ENCODE measurements at regions not wholly inside any gene's neighbourhood (a gene's known extent, or its start where the extent isn't known, plus 50 kb on each side); places are given as distances from the start of the nearest gene placed in this dataset.

- DNase-seq (ENCODE audit: low read depth), result no peak
- TF ChIP-seq, protein P1, sequence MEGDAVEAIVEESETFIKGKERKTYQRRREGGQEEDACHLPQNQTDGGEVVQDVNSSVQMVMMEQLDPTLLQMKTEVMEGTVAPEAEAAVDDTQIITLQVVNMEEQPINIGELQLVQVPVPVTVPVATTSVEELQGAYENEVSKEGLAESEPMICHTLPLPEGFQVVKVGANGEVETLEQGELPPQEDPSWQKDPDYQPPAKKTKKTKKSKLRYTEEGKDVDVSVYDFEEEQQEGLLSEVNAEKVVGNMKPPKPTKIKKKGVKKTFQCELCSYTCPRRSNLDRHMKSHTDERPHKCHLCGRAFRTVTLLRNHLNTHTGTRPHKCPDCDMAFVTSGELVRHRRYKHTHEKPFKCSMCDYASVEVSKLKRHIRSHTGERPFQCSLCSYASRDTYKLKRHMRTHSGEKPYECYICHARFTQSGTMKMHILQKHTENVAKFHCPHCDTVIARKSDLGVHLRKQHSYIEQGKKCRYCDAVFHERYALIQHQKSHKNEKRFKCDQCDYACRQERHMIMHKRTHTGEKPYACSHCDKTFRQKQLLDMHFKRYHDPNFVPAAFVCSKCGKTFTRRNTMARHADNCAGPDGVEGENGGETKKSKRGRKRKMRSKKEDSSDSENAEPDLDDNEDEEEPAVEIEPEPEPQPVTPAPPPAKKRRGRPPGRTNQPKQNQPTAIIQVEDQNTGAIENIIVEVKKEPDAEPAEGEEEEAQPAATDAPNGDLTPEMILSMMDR (IDR thresholded peaks at IDR 0.05; ENCODE audit: control insufficient read depth, extremely low read depth, insufficient read depth), result no peak
Observed at GRCh38 chr9:18163146-18163545, 310.8 kb upstream of the ADAMTSL1 start.

GRCh38 chr9:18167733-18168132 lies 306.2 kb upstream of the ADAMTSL1 start:
- H3K4me3 ChIP-seq (ENCODE audit: low read depth, low read length), result no peak overlapping the region
- DNase-seq (ENCODE audit: low read depth), result no peak
- TF ChIP-seq, protein P1 (IDR thresholded peaks at IDR 0.05; ENCODE audit: control insufficient read depth, extremely low read depth, insufficient read depth), result no peak

More at GRCh38 chr9:18163146-18163545, 310.8 kb upstream of the ADAMTSL1 start:
- H3K4me3 ChIP-seq (ENCODE audit: low read depth, low read length), result no peak overlapping the region

DNA sequence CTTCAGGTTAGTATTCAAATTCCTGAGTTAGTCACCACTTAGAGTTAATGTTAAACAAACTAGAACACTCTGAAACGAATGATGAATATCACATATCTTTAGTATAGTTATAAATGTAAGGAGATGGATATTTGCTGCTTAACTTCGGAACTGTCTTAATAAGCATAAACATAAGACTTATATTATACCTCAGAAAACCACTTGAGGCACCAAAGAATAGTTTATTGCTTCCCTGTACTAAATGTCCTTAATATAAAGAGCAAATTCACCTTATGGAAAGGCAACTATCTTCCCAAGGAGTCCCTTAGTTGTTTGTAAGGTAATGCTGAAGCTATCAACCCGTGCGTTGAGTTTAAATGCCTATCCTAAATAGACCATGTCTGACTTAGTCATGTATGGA lies 300.0 kb upstream of the ADAMTSL1 start:
- no peak for DNase-seq (ENCODE audit: low read depth)
- TF ChIP-seq, protein P1 (IDR thresholded peaks at IDR 0.05; ENCODE audit: control insufficient read depth, extremely low read depth, insufficient read depth), result 0 out of 2 replicates have a peak, but pooled peaks have one; percentile 11
- no peak overlapping the region for H3K4me3 ChIP-seq (ENCODE audit: low read depth, low read length)

- no peak overlapping the region for H3K4me3 ChIP-seq (ENCODE audit: low read depth, low read length)
- DNase-seq (ENCODE audit: low read depth), result no peak
- TF ChIP-seq, protein P1 (IDR thresholded peaks at IDR 0.05; ENCODE audit: control insufficient read depth, extremely low read depth, insufficient read depth), result no peak
Observed at GRCh38 chr9:18182636-18183035, 291.3 kb upstream of the ADAMTSL1 start.

DNA sequence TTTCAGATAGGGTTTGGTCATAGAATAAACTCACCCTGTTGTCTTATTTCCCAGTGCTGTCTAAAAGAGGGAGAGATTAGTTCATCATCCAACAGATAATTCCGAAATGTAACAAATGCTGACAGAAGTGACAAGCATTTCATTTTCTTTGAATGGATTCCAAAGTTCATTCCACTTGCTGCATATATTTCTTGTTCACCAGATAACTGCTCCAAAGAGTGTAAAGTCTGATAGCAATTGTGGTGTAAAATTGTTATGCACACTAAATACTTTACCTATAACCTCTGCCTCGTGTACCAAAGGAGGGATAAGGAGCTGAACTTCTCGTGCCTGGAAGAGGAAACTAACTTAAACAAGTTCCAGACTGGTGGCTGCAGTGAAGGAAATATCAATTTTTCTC lies 290.0 kb upstream of the ADAMTSL1 start:
- H3K4me3 ChIP-seq (ENCODE audit: low read depth, low read length), result no peak overlapping the region
- DNase-seq (ENCODE audit: low read depth), result no peak
- TF ChIP-seq, protein P1 (IDR thresholded peaks at IDR 0.05; ENCODE audit: control insufficient read depth, extremely low read depth, insufficient read depth), result no peak

DNA sequence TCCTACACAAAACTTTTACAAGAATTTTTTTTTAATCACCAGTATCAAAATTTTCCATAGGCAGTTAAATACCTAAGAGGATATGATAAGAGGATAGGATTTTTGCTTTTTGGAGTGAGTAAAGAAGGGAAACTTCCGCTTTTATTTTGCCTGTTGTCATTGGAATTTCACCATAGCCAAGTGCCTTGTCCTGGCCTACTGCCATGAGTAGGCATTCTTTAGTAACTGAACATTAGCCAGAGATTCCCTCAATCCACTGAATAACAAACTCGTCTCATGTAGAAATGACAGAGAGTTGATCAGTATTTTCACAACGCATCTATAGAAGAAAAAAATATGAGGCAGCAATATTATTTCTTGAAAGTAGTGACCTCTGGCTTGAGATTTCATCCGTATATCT lies 289.6 kb upstream of the ADAMTSL1 start:
- TF ChIP-seq, protein P1 (IDR thresholded peaks at IDR 0.05; ENCODE audit: control insufficient read depth, extremely low read depth, insufficient read depth), result no peak
- DNase-seq (ENCODE audit: low read depth), result no peak
- no peak overlapping the region for H3K4me3 ChIP-seq (ENCODE audit: low read depth, low read length)

- DNase-seq (ENCODE audit: low read depth), result no peak
- TF ChIP-seq, protein P1 (IDR thresholded peaks at IDR 0.05; ENCODE audit: control insufficient read depth, extremely low read depth, insufficient read depth), result no peak
- H3K4me3 ChIP-seq (ENCODE audit: low read depth, low read length), result no peak overlapping the region
Observed at GRCh38 chr9:18185196-18185595, 288.8 kb upstream of the ADAMTSL1 start.

Measured in LNCaP clone FGC (cell line).